Muscle of leg (tissue), 3 donors: ENCODE measurements at regions not wholly inside any gene's neighbourhood (a gene's known extent, or its start where the extent isn't known, plus 50 kb on each side); places are given as distances from the start of the nearest gene placed in this dataset.

Source experiments
- DNase-seq: peaks from one replicate; pipeline ENCODE4 v3.0.0; 2013
- H3K27ac ChIP-seq: one replicate; pipeline ENCODE4 v1.5.1; 2013; ENCODE audit warnings: mild to moderate bottlenecking, low read length, control low read depth
- H3K27me3 ChIP-seq: one replicate; pipeline ENCODE4 v1.6.1; 2013; ENCODE audit warnings: low read length; ENCODE audit not compliant: control insufficient read depth, insufficient read depth
- H3K36me3 ChIP-seq: one replicate; pipeline ENCODE4 v1.6.1; 2013; ENCODE audit warnings: low read length; ENCODE audit not compliant: control insufficient read depth, insufficient read depth
- H3K4me1 ChIP-seq: one replicate; pipeline ENCODE4 v1.6.1; 2013; ENCODE audit warnings: low read length; ENCODE audit not compliant: control insufficient read depth, insufficient read depth
- H3K4me3 ChIP-seq: one replicate; pipeline ENCODE4 v1.5.1; 2013; ENCODE audit warnings: low read length, control low read depth
- H3K9me3 ChIP-seq: replicated peaks from 2 replicates; pipeline ENCODE4 v1.6.1; 2013; ENCODE audit warnings: low read depth, low read length; ENCODE audit not compliant: control insufficient read depth
- WGBS: methylation state at CpG from one replicate; pipeline ENCODE4 v1.1.5; 2013; ENCODE audit warnings: missing lambda C conversion rate; ENCODE audit not compliant: insufficient coverage; 5-methylcytosine and 5-hydroxymethylcytosine counted together

DNA sequence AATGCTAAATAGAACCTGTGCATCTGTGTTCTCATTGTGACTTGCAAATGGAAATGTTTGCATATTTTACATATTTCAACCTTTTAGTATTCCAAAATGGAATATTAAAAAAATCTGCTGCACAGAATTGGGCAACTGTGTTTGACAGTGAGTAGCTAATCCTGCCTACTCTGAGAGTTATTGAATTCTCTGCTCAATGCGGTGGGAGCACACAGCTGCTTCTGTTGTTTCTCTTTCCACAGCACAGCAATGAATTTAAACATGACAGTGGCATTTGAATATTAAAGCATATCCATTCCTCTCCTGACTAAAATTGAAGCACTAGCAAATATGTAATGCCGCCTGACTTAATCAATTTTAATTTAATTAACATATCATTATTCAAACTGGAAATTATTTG is 366.6 kb downstream of the GASK1B start:
- Histone ChIP-seq H3K27ac (no peak overlapping the region), H3K9me3 (peaks cover 3% of the 10 kb centered on the region), H3K4me3 (no peak overlapping the region), H3K36me3 (no peaks in the 10 kb centered on the region), H3K27me3 (no peaks in the 10 kb centered on the region), H3K4me1 (no peaks in the 10 kb centered on the region)
- WGBS = no CpG with 5 or more reads among the region's 2 CpGs
- peak; percentile 27 for DNase-seq

DNA sequence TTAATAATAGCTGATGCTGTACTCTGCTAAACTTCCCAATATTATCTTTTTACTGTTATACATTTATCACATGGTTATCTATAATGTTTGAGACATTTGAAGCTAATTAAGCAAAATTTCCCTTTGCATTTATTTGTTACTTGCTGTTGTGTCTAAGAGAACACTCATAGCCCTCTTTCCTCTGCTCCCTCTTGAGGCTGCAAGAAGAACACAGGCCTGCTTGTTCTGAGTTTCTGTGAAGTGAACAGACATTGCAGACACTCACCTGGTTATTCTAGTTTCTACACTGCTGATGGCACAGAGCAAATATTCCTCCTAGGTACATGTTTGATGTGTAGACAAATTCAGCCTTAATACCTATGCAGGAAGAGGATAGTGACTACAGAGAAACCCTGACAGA is 367.8 kb downstream of the GASK1B start:
- Histone ChIP-seq H3K36me3 (no peaks in the 10 kb centered on the region), H3K27ac (no peak overlapping the region), H3K4me1 (no peaks in the 10 kb centered on the region), H3K9me3 (peaks cover 3% of the 10 kb centered on the region), H3K27me3 (no peaks in the 10 kb centered on the region), H3K4me3 (no peak overlapping the region)
- peak; percentile 7 for DNase-seq

DNA sequence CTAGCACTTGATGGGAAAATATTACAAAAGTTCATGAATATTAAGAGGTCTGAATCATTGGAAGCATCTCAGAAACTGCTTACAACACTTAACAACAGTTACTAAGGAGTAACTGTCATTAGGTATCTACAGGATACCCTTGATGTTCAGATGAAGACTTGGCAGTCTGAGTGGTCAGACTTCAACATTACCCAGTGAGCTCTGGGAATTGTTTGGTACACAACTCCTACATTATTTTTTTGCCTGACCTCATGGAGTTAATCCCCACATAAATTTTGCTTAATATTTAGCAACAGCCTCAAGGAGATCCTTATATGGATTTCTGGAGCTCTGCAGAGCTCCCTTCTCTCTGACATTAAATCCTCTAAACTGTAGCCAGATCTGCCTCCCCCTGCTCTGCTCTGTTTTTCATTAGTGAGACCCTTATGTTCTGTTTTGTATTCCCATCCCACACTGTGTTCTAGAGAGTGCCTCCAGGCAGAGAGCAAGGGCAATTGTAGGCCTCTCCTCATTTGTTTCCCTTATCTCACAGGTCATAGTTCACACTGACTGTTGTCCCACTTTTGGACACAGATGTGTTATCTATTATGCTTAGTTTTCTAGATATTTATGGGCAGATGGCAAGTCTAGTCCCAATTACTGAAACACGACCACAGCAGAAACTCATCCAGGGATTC is 368.8 kb downstream of the GASK1B start:
- DNase-seq = peak; percentile 67
- Histone ChIP-seq H3K27ac (no peak overlapping the region), H3K4me1 (no peaks in the 10 kb centered on the region), H3K27me3 (no peaks in the 10 kb centered on the region), H3K4me3 (no peak overlapping the region), H3K9me3 (peaks cover 3% of the 10 kb centered on the region), H3K36me3 (no peaks in the 10 kb centered on the region)
- no CpG with 5 or more reads among the region's 1 CpG for WGBS

DNA sequence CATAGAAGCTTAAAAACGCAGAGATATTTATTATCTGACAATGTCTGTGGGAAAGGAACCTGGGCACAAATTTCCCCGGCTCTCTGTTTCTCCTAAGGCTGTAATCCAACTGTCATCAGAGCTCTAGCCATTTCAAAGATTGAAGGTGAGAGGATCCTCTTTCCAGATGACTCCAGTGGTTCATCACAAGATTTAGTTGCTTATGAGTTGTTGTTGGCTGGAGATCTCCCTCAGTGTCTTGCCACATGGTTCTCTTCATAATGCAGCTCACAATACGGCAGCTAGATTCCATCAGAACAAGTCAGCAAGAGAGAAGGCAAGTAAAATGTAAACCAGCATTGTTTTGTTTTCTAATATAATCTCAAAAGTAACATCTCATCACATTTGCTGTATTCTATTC is 369.4 kb downstream of the GASK1B start:
- no peak for DNase-seq
- Histone ChIP-seq H3K4me3 (no peak overlapping the region), H3K4me1 (no peaks in the 10 kb centered on the region), H3K9me3 (peaks cover 3% of the 10 kb centered on the region), H3K27ac (peak overlapping the region; percentile 38), H3K27me3 (no peaks in the 10 kb centered on the region), H3K36me3 (no peaks in the 10 kb centered on the region)
- no CpG with 5 or more reads among the region's 3 CpGs for WGBS

DNA sequence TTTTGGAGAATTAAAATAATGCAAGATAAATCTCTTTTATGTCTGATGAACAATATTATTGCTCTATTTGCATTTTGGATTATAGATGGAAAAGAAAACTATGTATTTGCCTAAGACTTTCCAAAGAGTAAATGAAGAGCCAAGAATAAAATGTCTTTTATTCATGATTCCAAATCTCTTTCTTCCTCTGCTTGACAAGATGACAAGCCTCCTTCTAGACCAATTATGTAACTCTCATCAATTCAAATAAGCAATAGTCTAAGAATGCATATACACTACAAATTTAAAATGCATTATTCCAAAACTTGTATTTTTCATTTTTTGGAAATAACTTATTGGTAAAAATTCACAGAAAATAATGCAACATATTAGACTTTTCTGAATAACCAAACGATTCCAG is 377.3 kb downstream of the GASK1B start:
- no peaks in the 10 kb centered on the region for H3K4me1 ChIP-seq
- H3K27me3 ChIP-seq = no peaks in the 10 kb centered on the region
- no peak overlapping the region for H3K4me3 ChIP-seq
- no peaks in the 10 kb centered on the region for H3K36me3 ChIP-seq
- peak; percentile 13 for DNase-seq
- H3K9me3 ChIP-seq = no peaks in the 10 kb centered on the region
- WGBS = no CpG with 5 or more reads among the region's 1 CpG
- H3K27ac ChIP-seq = no peak overlapping the region

DNA sequence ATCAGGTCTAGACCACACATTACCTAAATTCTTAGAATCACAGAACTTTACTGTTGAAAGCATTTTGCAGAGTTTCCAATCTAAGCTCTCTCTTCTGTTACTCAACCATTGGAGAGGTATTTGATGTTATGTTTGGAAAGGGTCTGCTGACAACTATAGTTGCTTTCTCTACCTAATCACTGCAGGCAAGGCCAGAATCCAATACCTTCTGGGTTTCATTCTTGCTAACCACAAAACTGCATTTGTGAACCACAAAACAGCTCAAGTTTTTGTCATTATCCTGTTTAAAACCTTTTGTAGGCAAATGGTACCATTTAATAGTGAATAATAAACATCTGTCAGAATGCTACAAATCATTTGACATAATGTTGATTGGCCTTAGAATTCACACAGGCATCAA is 380.1 kb downstream of the GASK1B start:
- no peak overlapping the region for H3K27ac ChIP-seq
- no peak overlapping the region for H3K4me3 ChIP-seq
- H3K27me3 ChIP-seq = no peaks in the 10 kb centered on the region
- H3K9me3 ChIP-seq = no peaks in the 10 kb centered on the region
- H3K36me3 ChIP-seq = no peaks in the 10 kb centered on the region
- DNase-seq = no peak
- no peaks in the 10 kb centered on the region for H3K4me1 ChIP-seq

DNA sequence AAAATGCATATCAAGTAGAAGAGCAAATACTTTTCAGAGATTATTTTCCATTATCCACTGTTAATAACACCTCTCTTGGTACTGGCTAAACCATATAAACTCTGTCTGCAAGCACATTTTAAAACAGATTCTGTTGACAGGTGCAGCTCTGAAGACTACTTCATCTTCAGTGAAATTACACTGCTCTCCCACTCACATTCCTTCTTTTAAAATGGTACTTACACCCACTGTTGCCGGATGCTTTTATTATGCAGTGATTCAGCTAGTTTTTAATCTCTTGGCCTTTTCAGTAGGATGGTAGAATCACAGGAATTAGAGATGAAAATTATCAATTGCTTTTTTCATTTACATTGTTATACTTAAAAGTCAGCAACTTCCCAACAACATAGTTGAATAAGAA is 381.6 kb downstream of the GASK1B start:
- DNase-seq = no peak
- Histone ChIP-seq H3K4me3 (no peak overlapping the region), H3K27me3 (no peaks in the 10 kb centered on the region), H3K36me3 (no peaks in the 10 kb centered on the region), H3K9me3 (no peaks in the 10 kb centered on the region), H3K4me1 (no peaks in the 10 kb centered on the region), H3K27ac (no peak overlapping the region)
- WGBS = no CpG with 5 or more reads among the region's 1 CpG

DNA sequence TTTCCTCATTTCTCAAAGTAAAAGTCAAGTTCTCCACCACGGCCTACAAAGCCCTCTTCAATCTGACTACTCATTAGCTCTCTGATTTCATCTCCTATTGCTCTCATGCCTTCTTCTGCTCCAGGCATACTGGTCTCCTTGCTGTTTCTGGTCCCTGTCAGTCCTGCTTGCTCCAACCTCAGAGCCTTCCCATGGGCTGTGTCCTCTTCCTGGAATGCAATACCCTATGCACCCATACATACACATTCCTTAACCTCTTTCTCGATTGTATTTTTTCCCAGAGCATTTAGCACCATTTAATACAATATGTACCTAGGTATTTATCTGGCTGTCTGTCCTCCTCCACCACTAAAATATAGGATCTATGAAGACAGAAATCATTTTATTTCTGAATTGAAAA is 385.2 kb downstream of the GASK1B start:
- 95% methylated on average over 1 of the region's 2 CpGs for WGBS
- Histone ChIP-seq H3K36me3 (no peaks in the 10 kb centered on the region), H3K4me3 (no peak overlapping the region), H3K9me3 (no peaks in the 10 kb centered on the region), H3K4me1 (no peaks in the 10 kb centered on the region), H3K27ac (no peak overlapping the region), H3K27me3 (no peaks in the 10 kb centered on the region)
- DNase-seq = no peak

DNA sequence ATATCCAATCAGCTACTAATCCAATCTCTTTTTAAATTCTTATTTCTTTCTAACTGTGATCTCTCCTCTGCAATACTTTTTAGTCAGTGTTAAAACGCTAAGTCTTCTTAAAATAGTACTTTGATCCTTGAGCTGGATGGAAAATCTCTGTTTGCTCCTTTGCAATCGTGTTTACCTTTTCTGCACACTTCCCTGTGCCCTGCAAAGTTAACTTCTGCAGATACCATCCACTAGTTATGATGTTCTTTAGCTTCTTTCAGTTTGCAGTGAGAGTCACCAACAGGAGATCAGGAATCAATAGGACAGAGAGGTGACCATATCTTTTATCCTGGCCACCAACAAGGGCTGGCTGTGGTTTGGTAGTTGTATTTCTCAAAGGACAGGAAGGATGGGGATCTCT is 391.5 kb downstream of the GASK1B start:
- Histone ChIP-seq H3K27ac (no peak overlapping the region), H3K36me3 (no peaks in the 10 kb centered on the region)
- no CpG with 5 or more reads among the region's 2 CpGs for WGBS

DNA sequence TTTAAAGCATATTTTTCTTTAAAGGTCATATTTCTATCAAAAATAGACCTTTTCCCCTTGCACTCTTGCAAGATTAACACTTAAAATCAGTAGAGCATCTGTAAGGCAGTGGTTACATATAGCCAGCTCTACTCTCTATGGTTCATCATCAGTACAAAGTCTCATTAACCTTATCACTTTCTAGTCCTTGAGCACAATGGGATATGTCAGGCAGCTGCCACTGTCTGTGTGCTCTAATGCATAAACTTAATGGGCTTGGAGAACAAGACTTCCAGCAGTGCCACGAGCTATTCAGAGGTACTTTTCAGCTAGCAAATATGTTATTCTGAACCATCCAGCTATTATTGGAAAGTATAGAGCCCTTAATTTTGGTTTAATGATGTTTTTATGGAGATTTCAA is 393.7 kb downstream of the GASK1B start:
- no peak overlapping the region for H3K27ac ChIP-seq
- H3K36me3 ChIP-seq = no peaks in the 10 kb centered on the region
- no peaks in the 10 kb centered on the region for H3K9me3 ChIP-seq
- no peak overlapping the region for H3K4me3 ChIP-seq
- DNase-seq = no peak
- H3K27me3 ChIP-seq = no peaks in the 10 kb centered on the region
- no peaks in the 10 kb centered on the region for H3K4me1 ChIP-seq
- no CpG with 5 or more reads among the region's 1 CpG for WGBS

More for the DNA sequence above, 391.5 kb downstream of the GASK1B start:
- H3K9me3 ChIP-seq = no peaks in the 10 kb centered on the region
- H3K4me3 ChIP-seq = no peak overlapping the region
- H3K27me3 ChIP-seq = no peaks in the 10 kb centered on the region
- H3K4me1 ChIP-seq = no peaks in the 10 kb centered on the region
- no peak for DNase-seq

DNA sequence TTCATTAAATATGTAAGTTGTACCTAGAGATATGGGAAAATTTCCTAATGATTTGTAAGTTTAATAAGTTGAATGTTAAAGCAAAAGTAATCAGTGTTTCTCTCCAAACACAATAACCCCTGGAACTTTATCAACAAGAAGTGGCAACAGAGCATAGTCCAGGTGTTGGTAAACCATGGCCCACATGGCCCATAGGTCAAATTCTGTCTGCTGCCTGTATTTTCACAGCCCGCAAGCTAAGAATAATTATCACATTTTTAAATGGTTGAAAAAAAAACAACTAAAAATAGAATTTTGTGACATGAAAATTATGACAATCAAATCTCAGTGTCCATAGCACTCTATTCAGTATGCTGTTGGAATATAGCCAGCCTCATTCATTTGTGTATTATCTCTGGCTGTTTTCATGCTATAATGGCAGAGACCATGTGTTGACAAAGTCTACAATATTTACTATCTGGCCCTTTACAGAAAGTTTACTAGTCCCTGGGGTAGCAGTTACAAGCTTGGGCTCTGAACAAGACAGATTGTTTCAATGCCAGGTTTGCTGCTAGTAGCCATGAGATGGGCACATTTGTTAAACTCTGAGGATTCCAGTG is 395.8 kb downstream of the GASK1B start:
- no peak overlapping the region for H3K27ac ChIP-seq
- no peaks in the 10 kb centered on the region for H3K27me3 ChIP-seq
- H3K4me3 ChIP-seq = no peak overlapping the region
- H3K9me3 ChIP-seq = no peaks in the 10 kb centered on the region
- no peak for DNase-seq
- no peaks in the 10 kb centered on the region for H3K4me1 ChIP-seq
- H3K36me3 ChIP-seq = no peaks in the 10 kb centered on the region
- WGBS = no CpG with 5 or more reads among the region's 1 CpG
